Putamen (tissue), 1 donor: ENCODE measurements at regions not wholly inside any gene's neighbourhood (a gene's known extent, or its start where the extent isn't known, plus 50 kb on each side); places are given as distances from the start of the nearest gene placed in this dataset.
"Not testable (repeated sequence)": the region's sequence is repeated elsewhere in the genome, so short reads cannot be mapped to it uniquely, and the experiment has no call there.

ENCODE experiments used
- DNase-seq: peaks from one replicate; pipeline ENCODE4 v3.0.0-alpha.2; 2016; ENCODE audit warnings: low spot score

DNA sequence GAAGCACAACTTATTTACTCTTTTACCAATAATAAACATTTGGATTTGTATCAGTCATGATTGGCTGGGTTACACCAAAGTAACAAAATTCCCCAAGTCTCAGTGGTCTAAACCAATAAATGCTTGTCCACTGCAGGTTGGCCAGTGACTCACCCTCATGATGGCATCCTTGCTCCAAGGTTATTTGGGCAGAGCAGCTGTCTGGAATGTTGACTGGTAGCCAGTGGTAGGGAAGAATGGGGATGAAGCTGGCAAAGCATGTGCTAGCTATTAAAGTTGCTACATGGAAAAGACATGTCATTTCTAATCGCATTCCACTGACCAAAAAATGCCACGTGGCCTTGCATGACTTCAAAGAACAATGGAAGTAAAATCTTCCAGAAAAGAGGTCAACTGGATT, 1168.7 kb upstream of the CELF2 start:
- no peak for DNase-seq

DNA sequence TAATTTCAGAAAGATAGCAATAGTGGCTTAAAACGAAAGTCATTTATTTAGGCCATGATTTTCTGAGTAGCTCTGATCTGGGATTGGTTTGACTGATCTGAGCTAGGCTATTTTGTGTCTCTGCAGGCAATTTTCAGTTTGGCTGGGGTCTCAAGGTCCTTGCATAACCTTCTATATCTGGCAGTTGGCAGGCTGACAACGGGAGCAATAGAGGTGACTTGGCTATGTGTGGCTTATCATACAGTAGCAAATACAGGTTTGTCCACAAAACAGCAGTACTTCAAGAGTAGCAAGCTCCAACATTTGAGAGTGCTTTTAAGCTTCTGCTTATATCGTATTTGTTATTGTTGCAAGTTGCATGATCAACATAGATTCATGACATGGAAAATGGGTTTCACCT, 1167.3 kb upstream of the CELF2 start:
- no peak for DNase-seq

- DNase-seq: no peak
Measured at GRCh38 chr10:9851808-9852207, 1165.9 kb upstream of the CELF2 start.

DNA sequence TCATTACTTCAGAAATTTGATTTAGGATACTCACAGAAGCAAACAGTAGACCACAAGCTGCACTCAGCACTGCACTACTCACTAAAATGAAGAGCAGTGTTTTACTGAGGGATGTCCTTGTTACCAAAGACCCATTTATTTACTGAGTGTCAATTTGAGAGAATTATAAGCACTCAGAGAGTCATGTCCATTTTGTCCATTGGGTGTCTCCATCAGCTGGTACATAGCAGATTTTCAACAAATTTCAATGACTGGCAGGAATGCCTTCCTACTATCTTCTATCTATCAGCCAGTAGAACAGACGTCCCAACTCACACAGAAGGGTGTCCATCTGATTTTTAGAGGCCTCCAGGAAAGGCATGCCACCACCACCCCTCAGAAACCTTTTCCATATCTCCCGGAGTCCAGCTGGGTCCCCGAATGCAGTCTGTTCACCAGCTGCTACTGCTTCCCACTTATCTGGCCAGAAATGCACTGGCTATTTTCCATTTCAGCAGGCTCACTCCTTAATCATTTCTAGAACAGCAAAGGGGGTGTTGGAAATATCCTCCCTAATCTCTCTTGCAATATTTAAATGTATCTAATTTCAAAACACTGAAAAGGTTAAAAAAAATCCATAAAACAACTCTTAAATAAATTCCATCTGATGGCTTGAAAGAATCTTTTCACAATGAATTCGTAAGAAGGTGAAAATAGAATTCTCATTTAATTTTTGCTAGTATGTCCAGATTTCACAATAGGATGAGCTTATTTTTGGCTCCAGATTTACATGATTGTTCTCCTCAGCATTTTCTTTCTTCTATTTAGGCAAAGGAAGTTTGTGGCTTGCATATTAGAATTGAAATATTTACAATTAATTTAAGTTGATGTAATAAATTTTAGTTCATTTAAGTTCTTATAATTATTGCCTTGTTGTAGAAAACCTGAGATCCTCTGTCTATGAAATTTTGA, 1164.0 kb upstream of the CELF2 start:
- DNase-seq: no peak

DNA sequence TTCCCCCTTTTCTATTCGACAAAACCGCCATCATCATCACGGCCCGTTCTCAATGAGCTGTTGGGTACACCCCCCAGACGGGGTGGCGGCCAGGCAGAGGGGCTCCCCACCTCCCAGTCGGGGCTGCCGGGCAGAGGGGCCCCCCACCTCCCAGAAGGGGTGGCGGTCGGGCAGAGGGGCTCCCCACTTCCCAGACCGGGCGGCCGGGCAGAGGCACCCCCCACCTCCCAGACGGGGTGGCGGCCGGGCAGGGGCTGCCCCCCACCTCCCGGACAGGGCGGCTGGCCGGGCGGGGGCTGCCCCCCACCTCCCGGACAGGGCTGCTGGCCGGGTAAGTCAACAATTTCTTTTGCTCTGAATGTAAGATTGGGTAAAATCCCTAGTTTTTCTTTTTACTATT, 1162.2 kb upstream of the CELF2 start:
- DNase-seq: not testable (repeated sequence)

- DNase-seq: no peak
Measured at GRCh38 chr10:9858816-9859215, 1158.9 kb upstream of the CELF2 start.

GRCh38 chr10:9860045-9860444, 1157.6 kb upstream of the CELF2 start:
- DNase-seq: no peak

DNA sequence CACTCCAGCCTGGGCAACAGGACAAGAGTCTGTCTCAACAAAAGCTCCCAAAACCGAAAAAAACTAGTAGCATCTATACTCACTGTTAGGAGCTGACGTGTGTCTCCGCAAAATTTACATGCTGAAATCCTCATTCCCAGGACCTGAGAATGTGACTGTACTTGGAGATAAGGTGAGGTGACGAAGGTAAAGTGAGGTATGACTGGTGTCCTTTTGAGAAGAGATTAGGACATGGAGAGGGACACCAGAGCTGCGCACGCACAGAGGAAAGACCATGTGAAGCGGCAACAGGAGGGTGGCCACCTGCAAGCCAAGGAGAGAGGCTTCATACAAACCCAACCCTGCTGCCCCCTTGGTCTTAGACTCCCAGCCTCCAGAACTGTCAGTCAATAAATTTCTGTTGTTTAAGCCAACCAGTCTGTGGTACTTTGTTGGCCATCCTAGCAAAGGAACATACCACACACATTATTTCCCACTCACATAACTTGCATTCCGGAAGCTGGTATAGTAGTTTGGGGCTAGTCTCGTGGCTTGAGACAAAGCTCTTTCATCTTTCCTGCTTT, 1154.0 kb upstream of the CELF2 start:
- DNase-seq: no peak

- no peak for DNase-seq
Measured at GRCh38 chr10:9868499-9868898, 1149.2 kb upstream of the CELF2 start.

DNA sequence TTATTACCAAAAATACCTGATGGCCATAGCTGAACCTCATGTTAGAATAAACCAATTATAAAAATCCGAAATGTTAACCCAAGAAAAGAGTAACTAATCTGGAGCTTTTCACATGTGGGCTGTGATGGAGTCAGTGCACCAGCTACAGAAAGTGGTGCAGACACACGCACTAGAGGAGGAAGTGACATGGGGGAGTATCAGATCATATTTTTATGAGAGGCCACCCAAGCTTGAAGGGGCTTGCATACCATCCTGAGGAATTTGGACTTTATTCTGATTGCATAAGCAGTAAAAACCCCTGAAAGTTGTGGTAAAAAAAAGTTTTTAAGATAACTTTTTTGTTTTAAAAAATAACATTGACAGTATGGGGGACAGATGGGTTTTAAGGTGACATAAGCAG, 1148.5 kb upstream of the CELF2 start:
- DNase-seq: no peak

DNA sequence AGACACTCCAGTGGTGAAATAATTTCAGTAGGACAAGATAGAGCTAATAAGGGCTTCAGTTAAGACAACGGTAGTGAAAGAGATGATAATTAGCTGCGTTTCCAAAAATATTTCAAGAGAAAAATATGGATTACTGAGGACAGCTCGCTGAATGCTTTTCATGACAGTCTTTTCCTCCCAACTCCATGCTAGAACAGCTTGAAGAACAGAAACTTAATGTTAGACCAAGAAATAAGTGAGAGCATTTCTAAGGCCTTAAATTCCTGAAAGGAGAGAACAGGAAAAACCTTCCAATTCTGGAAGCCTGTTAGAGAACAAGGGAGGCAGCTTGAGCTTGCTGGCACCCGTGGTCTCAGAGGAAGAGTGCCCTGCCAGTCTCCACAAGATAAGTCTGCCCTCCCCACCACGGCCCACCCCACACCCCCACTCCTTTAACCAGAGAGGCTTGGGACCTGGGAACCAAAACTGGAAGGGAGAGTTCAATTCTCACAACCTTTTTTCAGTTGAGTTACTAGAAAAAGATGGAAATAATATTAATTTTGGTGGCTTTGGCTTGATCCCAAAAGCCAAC, 1148.0 kb upstream of the CELF2 start:
- no peak for DNase-seq

DNA sequence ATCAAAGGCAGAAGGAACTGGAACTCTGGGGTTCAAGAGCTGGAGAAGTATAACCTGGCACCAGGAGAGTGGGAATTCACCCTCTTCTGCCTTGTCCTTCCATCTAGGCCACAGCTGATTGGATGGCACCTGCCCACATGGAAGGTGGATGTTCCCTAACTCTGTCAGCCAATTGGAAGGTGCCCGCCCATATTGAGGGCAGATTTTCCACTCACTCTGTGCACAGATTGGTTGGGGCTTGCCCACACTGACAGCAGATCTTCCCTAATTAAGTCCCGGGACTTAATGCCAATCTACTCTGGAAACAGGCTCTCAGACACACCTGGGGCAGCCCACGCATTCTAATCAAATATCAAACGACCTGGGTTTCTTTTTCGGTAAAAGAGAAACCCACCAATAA, 1142.3 kb upstream of the CELF2 start:
- DNase-seq: no peak

GRCh38 chr10:9877978-9878377, 1139.7 kb upstream of the CELF2 start:
- no peak for DNase-seq

DNA sequence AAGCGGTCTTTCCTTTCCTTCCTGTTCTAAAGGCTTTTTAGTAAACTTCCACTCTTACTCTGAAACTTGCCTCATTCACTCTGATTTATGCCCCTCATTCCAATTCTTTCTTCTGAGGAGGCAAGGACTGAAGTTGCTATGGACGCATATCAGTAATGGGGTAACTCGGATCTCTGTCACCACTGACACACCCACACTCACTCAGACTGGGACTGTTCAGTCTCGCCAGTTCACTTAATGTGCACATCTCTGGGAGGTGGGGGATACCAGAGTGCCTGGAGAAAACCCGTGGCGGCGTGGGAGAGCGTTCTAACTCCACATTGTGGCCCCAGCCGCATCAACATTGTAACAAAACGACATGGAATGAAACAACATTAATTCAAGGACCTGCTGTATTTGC, 1139.3 kb upstream of the CELF2 start:
- DNase-seq: no peak

- no peak for DNase-seq
Measured at GRCh38 chr10:9885761-9886160, 1131.9 kb upstream of the CELF2 start.

- no peak for DNase-seq
Measured at GRCh38 chr10:9886772-9887171, 1130.9 kb upstream of the CELF2 start.

DNA sequence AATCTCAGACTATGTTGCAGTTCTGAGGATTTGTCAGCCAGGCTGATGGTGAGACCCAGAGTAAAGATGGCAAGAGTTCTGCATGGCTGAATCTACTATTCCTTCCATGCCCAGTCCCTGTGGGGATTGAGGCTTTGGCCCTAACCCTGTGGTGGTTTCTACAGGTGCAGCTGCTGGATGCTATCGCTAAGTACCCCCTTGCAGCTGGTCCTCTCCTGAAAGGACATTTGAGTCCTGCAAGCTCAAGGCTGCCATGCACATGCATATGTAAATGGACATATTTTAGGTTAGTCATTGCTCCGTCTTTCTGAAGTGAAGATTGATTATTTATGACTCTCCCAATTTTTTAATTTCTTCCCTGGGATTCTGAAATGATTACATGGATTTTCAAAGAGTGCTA, 1122.2 kb upstream of the CELF2 start:
- DNase-seq: no peak

GRCh38 chr10:9895981-9896380, 1121.7 kb upstream of the CELF2 start:
- no peak for DNase-seq

GRCh38 chr10:9898633-9899395, 1118.9 kb upstream of the CELF2 start:
- no peak for DNase-seq

DNA sequence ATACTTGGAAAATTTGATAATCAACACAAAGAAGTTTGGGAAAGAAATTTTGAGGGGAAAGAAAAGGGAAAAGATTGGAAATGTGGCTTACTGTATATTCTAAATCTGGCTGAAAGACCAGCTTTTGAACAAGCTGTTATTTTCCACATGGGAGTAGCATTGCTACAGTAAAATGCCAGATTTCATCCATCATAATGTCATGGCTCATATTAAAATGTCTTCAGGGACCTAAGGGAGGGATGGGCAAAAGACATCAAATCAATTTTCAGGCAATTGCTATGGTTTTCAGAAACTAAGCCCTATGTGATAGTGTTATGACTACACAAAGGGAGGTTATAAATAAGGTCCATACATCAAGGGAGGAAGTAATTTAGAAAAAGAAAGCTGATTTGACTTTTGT, 1116.9 kb upstream of the CELF2 start:
- DNase-seq: no peak

GRCh38 chr10:9901971-9902370, 1115.7 kb upstream of the CELF2 start:
- no peak for DNase-seq

DNA sequence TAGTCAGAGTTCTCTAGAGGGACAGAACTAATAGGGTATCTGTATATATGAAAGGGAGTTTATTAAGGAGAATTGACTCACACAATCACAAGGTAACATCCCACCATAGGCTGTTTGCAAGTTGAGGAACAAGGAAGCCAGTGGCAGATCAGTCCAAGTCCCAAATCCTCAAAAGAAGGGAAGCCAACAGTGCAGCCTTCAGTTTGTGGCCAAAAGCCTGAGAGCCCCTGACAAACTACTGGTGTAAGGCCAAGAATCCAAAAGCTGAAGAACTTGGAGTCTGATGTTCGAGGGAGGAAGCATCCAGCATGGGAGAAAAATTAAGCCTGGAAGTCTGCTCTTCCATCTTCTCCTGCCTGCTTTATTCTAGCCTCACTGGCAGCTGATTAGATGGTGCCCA, 1107.2 kb upstream of the CELF2 start:
- DNase-seq: no peak

- DNase-seq: no peak
Measured at GRCh38 chr10:9911488-9911887, 1106.2 kb upstream of the CELF2 start.
